COLO668 (cell line): ENCODE measurements at regions not wholly inside any gene's neighbourhood (a gene's known extent, or its start where the extent isn't known, plus 50 kb on each side); places are given as distances from the start of the nearest gene placed in this dataset.

Source experiments
- DNase-seq: peaks from one replicate; lab custom pipeline; 2025; ENCODE audit not compliant: unreplicated experiment; lab: John Stamatoyannopoulos, UW

DNA sequence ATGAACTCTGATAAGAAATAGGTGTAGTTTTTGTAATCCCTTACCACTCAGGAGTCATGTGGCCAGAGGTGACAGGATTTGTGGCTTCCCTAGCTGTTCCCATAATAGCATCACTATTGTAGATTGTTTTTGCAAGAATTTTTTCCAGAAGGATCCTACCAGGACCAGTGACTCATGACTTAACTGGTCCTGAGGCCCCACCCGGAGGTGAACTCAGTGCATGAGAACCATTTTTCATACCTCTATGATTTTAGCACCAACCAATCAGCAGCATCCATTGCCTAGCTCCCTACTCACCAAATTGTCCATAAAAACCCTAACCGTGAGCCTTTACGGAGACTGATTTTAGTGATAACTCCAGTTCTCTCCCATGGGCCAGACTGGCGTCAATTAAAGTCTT, 484.8 kb downstream of the PSAT1 start:
- DNase-seq = no peak

GRCh38 chr9:78782234-78782633, 485.3 kb downstream of the PSAT1 start:
- DNase-seq = no peak

DNA sequence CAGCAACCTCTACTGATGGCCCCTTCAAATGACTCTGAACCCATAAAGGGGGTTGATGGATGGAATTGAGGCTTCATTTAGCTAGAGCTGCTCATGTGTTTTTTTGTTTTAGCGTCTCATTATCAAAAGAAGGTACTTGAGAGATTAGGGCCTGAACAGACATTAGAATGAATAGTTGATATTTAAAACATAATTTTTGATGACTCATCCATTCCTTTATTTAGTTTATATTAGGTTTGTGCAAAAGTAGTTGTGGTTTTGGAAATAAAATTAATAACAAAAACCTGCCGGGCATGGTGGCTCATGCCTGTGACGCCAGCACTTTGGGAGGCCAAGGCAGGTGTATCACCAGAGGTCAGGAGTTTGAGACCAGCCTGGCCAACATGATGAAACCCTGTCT, 485.9 kb downstream of the PSAT1 start:
- DNase-seq = no peak

DNA sequence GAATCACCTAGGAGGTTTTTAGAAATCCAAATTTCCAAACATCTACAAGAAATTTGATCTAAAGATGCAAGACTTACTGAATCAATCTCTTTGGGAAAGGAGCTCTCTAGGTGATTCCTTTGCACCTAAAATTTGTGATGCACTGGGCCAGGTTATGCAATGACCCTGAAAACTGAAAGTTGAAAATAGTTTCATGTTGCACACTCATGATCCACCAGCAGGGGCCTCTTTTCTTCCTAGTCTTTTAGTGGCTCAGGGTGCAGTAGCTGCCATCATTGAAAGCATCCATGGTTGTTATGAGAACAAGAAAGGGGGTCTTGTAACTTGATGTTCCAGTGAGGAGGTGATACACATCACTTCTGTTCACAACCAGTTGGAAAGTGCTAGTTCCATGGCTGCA, 486.8 kb downstream of the PSAT1 start:
- DNase-seq = no peak

- DNase-seq = no peak
Observed at GRCh38 chr9:78786794-78787193, 489.9 kb downstream of the PSAT1 start.

GRCh38 chr9:78788101-78788500, 491.2 kb downstream of the PSAT1 start:
- no peak for DNase-seq

- no peak for DNase-seq
Observed at GRCh38 chr9:78791779-78792178, 494.9 kb downstream of the PSAT1 start.

DNA sequence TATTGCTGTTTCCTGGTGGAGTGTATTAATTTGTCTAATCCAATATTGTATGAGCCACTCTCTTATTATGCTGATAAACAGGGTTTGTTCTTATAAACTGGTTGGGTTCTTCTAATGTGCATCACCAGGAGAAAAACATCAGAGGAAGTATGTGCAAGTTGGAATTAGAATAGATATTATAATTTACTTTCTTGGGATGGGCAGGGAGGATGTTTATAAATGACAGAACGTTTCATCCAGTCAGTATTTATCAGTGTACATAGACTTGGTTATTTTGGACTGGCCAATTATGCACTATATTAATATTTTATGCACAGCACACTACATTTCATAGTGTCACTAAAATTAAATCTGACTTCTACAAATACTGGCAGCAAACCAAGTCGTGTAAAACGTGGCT, 495.8 kb downstream of the PSAT1 start:
- no peak for DNase-seq

GRCh38 chr9:78805771-78806170, 508.8 kb downstream of the PSAT1 start:
- no peak for DNase-seq

DNA sequence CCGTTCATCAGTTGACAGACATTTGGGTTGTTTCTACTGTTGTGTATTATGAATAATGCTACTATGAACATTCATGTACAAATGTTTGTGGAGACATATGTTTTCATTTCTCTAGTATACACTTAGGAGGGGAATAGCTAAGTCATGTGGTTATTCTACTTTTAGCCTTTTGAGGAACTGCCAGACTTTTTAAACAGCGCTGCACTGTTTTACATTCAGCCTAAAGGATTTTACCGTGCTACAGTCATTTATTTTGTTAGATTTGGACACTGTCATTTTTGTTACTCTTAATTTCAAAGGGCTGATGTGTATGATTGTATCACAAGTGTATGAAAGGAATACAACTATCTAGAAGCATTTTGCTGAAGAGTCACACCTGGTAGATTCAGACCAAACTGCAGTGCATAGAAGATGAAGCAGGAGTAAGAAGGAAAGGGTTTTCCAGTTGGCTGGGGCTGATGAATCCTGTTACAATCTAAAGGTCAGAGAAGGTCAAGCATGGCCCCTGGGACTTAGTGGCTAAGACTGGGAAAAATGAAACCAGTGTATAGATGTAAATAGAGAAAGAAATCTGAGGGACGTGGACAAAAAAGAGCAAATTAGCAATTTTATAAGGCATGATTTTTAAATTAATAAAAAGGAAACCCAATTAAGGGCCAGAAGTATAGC, 509.7 kb downstream of the PSAT1 start:
- no peak for DNase-seq

- no peak for DNase-seq
Observed at GRCh38 chr9:78807286-78807685, 510.4 kb downstream of the PSAT1 start.

GRCh38 chr9:78808048-78808447, 511.1 kb downstream of the PSAT1 start:
- no peak for DNase-seq

DNA sequence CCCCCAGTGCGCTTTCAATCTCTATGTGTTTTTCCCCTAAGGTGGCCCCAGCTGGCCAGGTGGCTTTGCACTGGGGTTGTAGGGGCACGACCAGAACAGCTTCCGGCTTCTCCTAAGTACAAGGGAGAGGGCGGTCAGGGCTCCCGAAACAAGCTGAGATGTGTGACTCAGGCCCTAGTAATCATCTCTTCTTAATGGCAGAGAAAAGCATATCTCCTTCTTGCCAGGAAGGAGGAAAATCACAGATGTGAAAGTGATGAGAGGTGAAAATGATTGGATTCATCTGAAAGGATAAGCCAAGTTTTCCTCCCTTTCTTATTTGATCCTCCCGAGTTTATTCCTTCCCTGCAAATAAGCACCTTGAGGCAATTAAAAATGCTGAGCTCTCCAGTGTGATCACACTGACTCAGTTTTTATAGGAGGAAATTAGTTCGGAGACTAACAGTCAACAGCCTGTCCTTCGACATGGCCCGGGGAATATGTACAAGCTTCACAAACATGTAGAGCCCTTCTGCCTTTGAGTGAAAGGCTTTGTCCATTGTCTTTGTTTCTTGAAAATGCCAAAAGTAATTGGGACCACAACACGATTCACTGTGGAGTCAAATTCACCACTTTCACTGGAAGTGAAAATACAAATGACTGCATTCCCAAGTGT, 514.8 kb downstream of the PSAT1 start:
- DNase-seq = no peak

DNA sequence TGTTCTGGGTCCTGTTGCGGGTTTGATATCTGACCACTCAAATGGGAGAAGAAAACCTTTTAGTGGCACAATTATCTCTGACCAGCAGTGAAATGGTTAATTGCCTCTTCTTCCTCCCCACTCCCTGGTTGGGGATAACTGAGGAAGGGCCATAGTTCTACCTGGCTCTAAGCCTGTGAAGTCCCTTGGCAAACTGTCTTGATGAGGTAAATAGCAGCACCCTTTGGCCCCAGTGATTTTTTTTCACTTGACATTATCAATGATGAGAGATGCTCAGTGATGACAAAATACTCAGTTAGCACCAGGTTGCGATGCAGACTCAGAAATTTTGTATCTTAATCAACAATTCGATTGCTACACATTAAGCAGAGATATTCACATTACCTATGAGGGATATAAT, 515.7 kb downstream of the PSAT1 start:
- DNase-seq = no peak

DNA sequence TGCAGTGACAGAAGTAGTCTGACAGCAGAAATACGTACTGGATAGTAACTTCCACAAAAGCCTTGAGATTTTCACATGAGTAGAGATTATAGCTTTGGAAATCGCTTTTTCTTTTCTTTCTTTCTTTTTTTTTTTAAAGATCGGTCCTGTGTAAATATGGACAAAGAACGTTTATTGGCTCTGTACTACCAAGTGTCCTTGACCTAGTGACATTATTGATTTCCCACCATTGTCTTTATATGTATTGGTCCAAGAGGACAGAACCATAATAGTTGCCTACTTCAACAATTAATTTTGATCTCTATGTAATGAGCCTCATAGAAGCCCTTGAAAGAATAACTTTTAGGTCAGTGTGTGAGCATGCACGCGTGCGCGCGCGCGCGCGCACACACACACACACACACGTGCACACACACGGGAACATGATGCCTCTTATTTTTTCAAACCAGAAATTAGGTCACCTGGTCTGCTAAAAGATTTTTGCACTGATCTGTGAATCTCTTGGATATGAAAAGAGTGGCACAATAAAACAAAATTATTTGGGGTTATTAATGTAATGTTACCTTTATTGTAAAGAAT, 516.8 kb downstream of the PSAT1 start:
- DNase-seq = no peak

GRCh38 chr9:78821126-78821822, 524.3 kb downstream of the PSAT1 start:
- DNase-seq = no peak

DNA sequence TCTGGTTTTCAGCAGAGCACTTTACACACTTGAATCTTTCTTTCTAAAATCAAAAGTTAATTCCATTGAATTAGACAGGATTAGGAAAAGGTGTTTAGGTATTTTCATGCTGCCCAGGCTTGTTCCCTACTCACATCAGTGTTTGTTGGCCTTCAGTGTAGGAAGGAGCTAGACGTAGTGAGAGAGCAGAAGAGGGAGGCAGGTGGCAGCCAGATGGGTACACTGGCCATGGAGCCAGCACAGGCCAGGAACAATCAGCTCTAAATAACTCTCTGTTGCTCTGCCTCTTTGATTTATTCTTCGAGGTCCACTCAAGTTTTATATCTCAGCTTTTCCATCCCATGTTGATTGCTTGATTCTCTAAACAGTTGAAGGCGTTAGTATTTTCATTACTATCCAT, 529.6 kb downstream of the PSAT1 start:
- DNase-seq = no peak

DNA sequence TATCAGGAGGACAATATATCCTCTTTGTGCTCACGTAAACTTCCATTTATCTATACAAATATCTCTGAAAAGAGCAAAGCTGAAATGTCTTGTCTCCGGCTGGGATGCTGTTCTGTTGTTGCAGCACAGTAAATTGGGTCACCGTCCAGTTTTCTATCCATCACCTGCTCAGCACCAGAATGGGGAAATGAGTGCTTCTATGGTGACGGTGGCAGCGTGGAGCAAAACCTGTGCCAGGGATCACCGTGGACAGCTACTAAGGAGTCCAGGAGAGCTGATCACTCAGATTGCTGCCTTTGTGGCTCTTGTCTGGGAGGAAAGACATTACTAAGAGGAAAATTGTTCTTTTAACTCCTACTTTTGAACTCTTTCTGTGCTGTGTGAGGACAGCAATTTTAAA, 531.6 kb downstream of the PSAT1 start:
- DNase-seq = no peak

DNA sequence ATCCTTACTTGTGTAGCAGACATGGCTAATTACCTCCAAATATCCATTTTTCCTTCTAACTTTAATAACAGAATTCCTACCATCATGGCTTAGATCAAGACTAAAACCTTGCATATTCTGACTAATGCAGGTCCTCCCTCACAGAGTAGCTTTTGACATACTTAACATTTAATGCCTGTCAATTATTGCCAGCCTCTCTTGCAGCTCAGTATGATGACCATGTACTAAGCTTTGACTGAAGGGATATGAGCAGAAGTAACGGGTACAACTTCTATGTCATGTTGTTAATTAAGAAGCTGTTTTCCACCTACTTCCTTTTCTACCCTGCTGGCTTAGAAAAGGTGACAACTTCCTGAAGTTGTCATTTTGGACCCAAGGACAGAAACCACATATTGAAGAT, 533.4 kb downstream of the PSAT1 start:
- no peak for DNase-seq

DNA sequence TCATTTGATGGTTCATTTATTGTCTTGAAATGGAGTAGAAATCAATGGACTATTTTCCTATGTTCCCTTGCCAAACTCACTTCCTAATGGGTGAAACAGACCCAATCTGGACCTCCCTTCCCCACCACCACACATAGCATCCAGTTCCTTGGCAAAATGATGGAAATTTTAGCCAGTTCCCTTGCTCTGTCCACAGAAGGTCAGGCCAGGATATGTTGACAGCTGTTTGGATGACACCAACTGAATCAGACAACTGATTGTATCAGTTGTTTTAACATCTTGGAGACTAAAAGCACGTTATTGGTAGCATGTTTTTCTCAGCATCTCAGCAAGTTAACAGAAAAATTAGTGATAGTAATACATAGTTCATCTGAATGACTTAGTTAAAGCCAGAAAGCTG, 534.8 kb downstream of the PSAT1 start:
- no peak for DNase-seq

DNA sequence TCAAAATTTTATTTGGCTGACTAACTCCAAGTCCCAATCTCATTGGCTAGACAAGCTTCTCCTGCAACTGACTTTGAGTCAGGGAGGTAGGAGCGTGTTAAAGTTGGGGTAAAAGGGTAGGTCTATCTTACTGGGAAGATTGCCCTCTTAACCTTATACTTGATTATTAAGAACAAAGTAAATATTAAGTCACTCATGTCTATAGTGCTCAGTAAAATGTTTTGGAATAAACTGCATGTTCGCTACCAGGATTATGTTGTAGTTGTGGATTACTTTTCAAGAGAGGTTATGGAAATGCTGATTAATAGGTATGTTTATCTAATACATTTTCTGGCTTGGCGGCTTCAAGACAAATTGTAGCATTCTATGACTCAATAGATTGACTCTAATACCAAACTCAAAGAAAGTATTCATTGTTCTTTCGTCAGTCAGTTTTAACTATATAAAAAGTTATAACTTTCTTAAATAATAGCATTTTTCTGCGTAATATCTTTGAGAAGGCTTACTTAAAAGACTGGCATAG, 539.1 kb downstream of the PSAT1 start:
- no peak for DNase-seq

GRCh38 chr9:78839252-78839651, 542.3 kb downstream of the PSAT1 start:
- no peak for DNase-seq
